ENCODE measurements at regions not wholly inside any gene's neighbourhood (a gene's known extent, or its start where the extent isn't known, plus 50 kb on each side); places are given as distances from the start of the nearest gene placed in this dataset.

- no peak overlapping the region for H3K4me3 ChIP-seq (ENCODE audit: low read depth, low read length)
- DNase-seq (ENCODE audit: low read depth) = peak; percentile 96
- TF ChIP-seq, protein P1, sequence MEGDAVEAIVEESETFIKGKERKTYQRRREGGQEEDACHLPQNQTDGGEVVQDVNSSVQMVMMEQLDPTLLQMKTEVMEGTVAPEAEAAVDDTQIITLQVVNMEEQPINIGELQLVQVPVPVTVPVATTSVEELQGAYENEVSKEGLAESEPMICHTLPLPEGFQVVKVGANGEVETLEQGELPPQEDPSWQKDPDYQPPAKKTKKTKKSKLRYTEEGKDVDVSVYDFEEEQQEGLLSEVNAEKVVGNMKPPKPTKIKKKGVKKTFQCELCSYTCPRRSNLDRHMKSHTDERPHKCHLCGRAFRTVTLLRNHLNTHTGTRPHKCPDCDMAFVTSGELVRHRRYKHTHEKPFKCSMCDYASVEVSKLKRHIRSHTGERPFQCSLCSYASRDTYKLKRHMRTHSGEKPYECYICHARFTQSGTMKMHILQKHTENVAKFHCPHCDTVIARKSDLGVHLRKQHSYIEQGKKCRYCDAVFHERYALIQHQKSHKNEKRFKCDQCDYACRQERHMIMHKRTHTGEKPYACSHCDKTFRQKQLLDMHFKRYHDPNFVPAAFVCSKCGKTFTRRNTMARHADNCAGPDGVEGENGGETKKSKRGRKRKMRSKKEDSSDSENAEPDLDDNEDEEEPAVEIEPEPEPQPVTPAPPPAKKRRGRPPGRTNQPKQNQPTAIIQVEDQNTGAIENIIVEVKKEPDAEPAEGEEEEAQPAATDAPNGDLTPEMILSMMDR (conservative IDR thresholded peaks at IDR 0.05; ENCODE audit: low read depth, low read length) = no peak
Measured at GRCh38 chr3:177827511-177828207, 630.4 kb upstream of the TBL1XR1 start.

GRCh38 chr3:177828208-177828565 lies 630.9 kb upstream of the TBL1XR1 start:
- no peak for DNase-seq (ENCODE audit: low read depth)
- H3K4me3 ChIP-seq (ENCODE audit: low read depth, low read length) = no peak overlapping the region
- TF ChIP-seq, protein P1 (conservative IDR thresholded peaks at IDR 0.05; ENCODE audit: low read depth, low read length) = no peak

DNA sequence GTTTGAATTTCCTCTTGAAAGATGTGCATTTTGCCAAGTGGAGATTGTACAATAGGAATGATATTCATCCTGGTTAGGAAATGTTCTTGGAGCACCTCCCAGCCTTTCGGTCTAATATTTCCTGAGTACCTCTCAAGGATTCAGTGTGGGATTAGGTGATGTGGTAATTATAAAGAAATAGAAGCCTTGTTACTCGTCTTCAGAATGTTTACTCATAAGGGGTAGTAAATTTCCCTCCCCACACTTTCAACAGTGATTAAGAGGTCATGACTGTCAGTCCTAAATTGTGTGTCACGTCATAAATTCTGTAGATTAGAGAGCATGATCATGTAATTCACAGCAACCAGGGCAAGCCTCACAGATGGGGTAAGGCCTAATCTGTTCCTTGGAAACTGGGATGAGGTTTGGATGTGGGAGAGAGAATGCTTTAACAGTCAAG lies 633.1 kb upstream of the TBL1XR1 start:
- no peak overlapping the region for H3K4me3 ChIP-seq (ENCODE audit: low read depth, low read length)
- DNase-seq (ENCODE audit: low read depth) = peak; percentile 85
- TF ChIP-seq, protein P1 (conservative IDR thresholded peaks at IDR 0.05; ENCODE audit: low read depth, low read length) = no peak

DNA sequence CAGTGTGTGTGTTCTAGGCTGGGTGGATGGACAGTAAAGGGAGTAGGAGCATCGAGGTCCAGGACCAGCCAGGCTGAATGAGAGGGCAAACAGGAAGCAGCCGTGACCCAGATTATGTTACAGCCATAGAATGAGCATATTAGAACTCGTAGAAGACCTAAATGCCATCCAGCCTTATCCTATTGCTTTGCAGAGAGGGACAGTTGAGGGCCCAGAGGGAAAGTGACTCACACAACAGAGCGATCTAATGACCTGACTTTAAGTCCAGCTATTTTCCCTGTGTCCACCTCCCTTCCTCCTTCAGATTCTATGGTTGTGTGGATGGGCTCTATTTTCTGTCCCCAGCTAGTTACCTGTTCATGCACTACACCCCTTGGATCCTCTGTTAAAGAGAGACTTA lies 634.1 kb upstream of the TBL1XR1 start:
- TF ChIP-seq, protein P1 (conservative IDR thresholded peaks at IDR 0.05; ENCODE audit: low read depth, low read length) = no peak
- no peak overlapping the region for H3K4me3 ChIP-seq (ENCODE audit: low read depth, low read length)
- no peak for DNase-seq (ENCODE audit: low read depth)

DNA sequence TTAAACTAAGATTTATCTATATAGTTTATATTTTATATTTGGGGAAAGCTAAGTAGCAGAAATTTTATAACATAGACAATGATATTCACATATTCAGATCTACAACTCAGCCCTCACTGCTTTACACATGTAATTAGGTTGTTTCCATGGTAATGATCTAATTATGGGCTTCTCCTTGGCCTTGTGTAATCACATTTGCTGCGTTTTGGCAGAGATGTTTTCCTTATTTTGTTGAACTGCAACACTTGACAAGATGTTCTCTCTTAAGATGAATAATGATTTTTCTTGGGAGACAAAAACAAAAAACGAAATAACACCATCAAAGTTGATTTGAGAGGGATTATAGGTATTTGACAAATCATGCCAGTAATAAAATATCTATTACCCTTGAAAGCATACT lies 635.6 kb upstream of the TBL1XR1 start:
- no peak for DNase-seq (ENCODE audit: low read depth)
- no peak overlapping the region for H3K4me3 ChIP-seq (ENCODE audit: low read depth, low read length)
- TF ChIP-seq, protein P1 (conservative IDR thresholded peaks at IDR 0.05; ENCODE audit: low read depth, low read length) = no peak

- no peak for DNase-seq (ENCODE audit: low read depth)
- TF ChIP-seq, protein P1 (conservative IDR thresholded peaks at IDR 0.05; ENCODE audit: low read depth, low read length) = no peak
- no peak overlapping the region for H3K4me3 ChIP-seq (ENCODE audit: low read depth, low read length)
Measured at GRCh38 chr3:177833332-177833731, 636.0 kb upstream of the TBL1XR1 start.

- H3K4me3 ChIP-seq (ENCODE audit: low read depth, low read length) = no peak overlapping the region
- peak; percentile 97 for DNase-seq (ENCODE audit: low read depth)
- TF ChIP-seq, protein P1 (conservative IDR thresholded peaks at IDR 0.05; ENCODE audit: low read depth, low read length) = no peak
Measured at GRCh38 chr3:177835008-177835407, 637.7 kb upstream of the TBL1XR1 start.

All from choroid plexus epithelial cell (primary cell).